KBM-7 (cell line): ENCODE measurements at regions not wholly inside any gene's neighbourhood (a gene's known extent, or its start where the extent isn't known, plus 50 kb on each side); places are given as distances from the start of the nearest gene placed in this dataset.

ENCODE experiments used
- DNase-seq: peaks from one replicate; pipeline ENCODE4 v3.0.0-alpha.2; 2015
- in situ Hi-C: fragments of 300-500 bp; cut with MboI; formaldehyde crosslinking; loops from 2 replicates; pipeline ENCODE4 v1.14.3; 2020; ENCODE audit warnings: low sequenced_read_pairs, low pct_unique_long_range_greater_than_20kb, mixed read lengths

DNA sequence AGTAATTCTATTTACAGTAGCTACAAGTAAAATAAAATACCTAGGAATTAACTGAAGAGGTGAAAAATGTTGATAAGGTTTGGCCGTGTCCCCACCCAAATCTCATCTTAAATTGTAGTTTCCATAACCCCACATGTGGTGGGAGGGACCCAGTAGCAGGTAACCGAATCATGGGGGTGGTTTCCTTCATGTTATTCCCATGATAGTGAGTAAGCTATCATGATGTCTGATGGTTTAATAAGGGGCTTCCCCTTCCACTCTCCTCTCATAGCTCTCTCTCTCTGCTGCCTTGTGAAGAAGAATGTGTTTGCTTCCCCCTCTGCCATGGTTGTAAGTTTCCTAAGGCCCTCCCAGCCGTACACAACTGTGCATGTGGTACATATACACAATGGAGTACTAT lies 1170.7 kb downstream of the BCL11B start:
- DNase-seq, result no peak
- in situ Hi-C loops, result no loop called here

DNA sequence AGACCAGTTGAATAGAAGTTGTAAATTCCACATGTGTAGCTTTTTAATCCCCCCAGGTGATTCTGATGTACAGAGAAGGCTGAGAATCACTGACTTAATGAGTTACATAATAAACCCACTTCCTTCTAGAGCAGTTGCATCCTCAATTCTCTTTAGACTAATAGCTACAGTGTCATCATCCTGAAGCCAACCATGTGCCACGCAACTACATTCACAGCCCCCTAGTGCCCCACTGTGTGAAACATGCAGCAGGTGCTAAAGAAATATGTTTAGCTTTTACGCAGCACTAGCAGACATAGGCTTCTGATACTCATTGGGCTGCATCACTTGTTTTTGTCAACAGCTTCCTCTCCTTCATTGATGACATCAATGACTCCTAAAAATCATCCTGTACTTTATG lies 1168.3 kb downstream of the BCL11B start:
- DNase-seq, result no peak
- in situ Hi-C loops, result no loop called here

DNA sequence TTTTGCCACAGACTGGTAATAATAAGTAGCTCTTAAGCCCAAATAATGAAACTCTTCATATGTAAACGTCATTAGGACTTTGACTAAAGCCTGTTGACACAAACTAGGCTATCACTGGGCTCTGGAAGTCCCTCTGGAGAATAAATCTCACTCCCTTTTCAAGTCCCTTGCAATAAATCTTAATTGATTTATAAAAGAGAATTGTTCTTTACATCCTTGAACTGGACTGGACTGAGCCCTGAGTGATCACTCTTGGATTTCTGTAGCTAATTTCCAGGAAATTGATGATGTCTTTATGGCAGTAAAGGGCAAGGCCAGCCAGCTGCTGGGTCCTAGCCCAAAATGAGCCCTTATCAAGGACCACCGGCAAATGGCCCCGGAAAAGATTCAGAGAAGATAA lies 1162.7 kb downstream of the BCL11B start:
- no peak for DNase-seq

DNA sequence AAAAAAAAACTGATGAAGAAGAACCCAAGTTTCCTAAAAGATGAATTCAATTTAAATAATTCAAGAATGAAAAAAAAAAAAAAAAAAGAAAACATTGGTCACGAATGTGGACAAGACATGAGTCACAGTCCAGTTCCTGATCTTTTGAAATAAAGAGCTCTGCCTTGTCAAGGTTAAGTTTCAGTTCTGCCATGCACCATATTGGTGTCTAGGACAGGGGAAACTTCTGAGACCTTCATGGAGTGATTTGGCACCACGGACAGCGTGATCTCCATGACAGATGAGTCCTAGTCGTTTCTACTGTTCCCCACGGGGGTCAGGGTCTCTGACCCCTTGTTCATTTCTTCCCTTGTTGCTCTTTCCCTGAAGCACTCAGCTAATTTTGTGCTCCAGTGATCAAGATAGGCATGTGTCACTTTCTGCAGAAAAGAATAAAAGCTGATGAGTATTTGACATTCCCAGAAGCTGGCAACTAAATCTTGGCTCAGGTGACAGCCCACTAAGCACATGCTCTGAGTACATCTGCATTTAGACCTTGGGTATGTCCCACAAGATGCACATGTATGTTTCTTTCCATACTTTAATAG lies 1159.7 kb downstream of the BCL11B start:
- in situ Hi-C loops, result no loop called here
- DNase-seq, result no peak

More for the DNA sequence above, 1162.7 kb downstream of the BCL11B start:
- in situ Hi-C loops, result no loop called here

DNA sequence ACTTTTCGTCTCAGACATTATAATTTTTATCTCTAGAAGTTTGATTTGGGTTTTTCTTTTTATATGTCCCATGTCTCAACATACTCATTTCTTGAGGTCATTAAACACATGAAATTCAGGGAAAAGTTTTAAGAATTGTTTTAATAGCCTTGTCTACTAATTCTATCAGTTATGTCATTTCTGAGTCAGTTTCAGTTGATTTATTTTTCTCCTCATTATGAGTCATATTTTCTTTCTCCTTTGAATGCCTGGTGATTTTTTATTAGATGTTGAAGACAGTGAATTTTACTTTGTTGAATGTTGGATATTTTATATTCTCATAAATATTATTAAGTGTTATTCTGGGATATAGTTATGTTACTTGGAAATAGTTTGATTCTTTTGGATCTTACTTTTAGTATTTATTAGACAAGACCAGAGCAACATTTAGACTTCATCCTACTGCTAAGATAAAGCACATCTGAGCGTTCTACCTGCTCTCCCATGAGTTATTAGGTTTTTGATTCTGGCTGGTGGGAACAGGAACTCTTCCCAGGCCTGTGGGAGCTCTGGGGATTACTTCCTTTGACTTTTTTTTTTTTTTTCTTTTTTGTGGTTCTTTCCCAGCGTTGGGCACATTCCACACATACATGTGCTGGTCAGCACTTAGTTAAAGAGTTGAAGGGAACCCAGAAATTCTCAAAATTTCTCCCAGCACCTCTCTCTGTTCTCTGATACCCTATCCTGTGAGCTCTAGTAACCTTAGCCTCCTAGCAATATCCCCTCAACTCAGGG lies 1157.7 kb downstream of the BCL11B start:
- DNase-seq, result no peak
- in situ Hi-C loops, result no loop called here

DNA sequence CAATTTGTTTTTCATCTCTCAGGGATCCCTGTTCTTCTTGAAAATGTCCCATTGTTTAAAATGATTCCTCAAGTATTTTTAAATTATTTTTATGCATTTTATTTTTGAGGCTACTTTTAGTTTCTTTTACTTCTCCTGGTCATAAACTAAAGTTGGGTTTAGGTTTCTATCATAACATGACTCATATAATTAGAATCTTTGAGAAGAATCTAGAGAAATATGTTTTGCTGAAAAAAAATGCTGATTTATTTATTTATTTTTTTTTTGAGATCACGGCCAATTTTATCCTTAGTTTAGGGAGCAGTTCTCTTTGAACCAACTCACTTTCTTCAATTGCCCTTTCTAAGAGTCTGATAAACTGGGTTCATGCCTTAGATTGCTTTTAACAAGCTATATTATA lies 1157.1 kb downstream of the BCL11B start:
- in situ Hi-C loops, result no loop called here
- DNase-seq, result no peak

DNA sequence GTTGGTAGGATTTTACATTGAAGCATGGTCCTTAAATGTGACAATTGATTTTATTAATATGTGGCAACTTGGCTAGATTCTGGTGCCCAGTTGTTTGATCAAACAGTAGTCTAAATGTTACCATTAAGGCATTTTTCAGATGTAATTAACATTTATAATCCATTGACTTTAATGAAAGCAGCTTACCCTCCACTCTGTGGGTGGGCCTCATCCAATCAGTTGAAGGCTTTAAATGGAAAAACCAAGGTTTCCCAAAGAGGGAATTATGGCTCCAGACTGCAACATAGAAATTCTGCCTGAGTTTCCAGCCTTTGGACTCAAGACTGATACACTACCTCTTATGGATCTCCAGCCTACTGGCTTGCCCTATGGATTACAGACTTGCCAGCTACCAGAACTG lies 1153.2 kb downstream of the BCL11B start:
- in situ Hi-C loops, result no loop called here
- DNase-seq, result no peak

DNA sequence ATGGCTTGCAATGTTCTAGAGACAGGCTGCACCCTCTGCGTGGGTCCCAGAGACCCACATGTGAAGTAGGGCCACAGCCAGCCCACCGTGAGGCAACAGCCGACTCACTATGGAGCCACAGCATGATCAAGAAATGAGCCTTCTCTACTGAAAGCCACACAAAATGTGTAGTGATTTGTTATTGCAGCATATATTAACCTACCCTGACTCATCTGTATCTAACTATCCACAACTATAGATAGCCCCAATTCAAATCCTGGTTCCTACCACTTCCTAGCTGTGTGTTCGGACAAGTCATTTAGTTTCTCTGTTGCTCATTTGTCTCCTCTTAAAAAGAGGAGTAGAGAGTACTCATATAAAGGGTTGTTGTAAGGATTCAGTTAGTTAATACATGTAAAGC lies 1152.3 kb downstream of the BCL11B start:
- in situ Hi-C loops, result no loop called here

DNA sequence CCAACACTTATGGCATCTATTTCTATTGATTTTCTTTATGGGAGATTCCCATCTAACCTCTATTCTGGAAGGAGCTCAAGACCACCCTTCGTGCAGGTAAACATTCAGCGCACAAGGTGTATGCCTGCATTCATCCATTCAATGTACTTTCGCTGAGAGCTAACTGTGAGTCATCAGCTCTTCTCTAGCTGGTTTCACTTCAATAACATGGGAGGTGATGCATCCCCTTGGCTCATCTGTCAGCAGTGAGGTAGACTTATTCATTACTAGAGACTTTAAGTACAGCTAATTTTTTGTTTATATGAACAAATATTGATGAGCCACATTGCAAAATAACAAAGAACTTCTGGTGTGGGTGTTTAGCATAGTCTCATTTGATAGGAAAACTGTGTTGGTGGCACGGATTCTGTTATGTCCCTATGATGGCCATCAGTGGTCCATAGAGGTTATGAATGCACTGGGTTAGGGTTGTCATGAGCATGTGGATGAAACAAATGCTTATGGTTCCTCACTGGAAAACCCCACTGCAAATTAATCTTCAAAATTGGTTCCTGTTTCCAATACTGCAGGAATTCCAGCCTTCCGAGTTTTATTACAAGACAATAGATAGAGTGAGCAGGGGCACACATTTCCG lies 1151.0 kb downstream of the BCL11B start:
- no peak for DNase-seq
- in situ Hi-C loops, result no loop called here

More for the DNA sequence above, 1152.3 kb downstream of the BCL11B start:
- no peak for DNase-seq

DNA sequence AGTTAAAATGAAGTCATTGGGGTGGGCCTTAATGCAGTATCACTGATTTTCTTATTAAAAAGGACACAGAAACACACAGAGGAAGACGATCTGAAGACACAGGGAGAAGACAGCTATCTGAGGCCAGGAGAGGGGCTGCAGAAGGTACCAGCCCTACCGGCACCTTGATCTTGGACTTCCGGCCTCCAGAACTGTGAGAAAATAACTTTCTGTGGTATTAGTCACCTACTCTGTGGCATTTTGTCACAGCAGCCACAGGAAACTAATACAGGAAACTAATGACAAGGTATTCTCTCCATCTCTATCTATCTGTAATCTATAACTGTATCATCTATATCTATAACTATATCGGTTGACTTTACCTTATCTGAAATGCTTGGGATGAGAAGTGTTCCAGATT lies 1149.5 kb downstream of the BCL11B start:
- no peak for DNase-seq
- in situ Hi-C loops, result no loop called here

DNA sequence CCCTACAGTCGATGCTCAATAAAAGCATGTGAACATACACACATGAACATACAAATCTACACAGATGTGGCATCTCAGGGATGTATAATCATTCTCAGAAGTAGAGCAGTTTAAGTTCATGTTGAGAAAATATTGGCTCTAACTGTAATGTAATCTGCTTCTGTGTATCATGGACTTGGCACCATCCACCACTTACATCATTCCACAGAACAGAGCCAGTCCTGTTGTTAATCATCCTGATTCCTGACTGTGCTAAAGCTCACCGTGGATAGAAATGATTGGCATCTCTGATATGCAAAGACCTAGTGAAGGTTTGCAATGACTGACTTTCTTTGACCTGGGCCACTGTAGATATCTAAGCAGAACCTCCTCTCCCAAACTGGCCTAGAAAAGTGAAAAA lies 1141.3 kb downstream of the BCL11B start:
- in situ Hi-C loops, result no loop called here
- no peak for DNase-seq

DNA sequence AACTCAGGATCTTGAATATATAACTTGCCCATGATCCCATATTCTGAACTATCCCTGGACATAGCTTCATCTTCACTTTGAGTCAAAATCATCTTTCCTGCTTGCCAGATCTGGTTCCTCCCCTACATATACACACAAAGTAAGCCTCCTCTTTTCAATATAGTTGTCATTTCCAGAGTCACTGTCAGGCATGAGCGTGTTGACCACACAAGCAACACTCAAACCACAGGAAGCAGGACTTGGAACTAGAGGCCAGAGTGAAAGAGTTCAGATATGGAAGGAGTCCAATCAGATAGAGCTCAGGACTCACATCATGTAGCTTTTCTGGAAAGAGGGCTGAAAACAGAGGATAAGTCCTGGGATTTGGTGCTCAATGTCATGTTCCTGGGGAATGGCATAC lies 1140.6 kb downstream of the BCL11B start:
- no peak for DNase-seq
- in situ Hi-C loops, result no loop called here

DNA sequence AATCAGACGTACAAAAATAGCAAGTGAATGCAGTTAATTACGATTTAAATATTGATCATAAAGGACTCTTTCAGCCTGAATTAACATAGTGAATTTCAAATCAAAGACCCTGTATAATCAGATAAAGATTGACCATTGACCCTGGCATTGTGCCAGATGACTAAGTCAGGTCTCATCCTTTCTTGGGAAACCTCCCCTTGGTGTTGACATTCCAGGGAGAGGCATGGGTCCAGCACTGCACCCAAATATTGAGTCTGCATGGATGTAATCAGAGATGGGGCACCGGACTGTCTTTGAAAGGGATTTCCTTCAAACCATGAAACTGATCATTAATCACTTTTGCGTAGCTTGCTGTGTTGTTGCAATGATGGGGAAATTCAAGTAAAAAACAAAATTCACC lies 1138.2 kb downstream of the BCL11B start:
- DNase-seq, result no peak
- in situ Hi-C loops, result no loop called here

DNA sequence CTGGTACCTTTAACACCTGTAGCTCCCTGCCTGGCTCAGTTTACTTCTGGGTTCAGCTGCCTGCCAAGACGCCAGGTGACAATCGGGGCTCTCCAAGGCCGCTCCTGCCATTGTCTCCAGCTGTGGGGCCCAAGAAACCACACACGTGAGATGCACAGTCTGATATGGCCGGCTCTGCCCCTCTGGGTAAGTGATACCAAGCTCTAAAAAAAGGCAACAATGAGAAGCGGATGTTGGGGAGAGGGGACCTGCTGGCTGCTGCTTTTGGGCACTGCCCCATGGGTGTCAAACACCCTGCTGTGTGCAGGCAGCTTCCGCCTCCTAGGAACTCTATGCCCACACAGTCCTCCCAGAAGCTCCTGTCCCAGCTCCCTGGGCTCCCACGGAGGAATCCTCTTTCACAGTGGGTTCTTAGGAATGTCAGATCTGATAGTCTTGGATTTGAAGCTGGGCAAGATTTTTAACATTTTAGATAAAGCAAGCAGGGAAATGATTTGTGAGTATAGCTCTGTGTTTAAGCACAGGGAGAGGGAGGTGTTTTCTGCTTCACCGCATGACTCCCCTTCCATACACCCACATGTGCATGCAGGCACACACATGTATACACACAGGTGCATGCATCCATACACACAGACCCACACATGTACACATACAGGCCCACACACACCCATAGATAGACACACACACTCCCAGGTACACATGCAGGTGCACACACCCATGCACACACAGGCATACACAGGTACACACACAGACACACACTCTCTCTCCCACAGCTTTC lies 1135.8 kb downstream of the BCL11B start:
- DNase-seq, result no peak

DNA sequence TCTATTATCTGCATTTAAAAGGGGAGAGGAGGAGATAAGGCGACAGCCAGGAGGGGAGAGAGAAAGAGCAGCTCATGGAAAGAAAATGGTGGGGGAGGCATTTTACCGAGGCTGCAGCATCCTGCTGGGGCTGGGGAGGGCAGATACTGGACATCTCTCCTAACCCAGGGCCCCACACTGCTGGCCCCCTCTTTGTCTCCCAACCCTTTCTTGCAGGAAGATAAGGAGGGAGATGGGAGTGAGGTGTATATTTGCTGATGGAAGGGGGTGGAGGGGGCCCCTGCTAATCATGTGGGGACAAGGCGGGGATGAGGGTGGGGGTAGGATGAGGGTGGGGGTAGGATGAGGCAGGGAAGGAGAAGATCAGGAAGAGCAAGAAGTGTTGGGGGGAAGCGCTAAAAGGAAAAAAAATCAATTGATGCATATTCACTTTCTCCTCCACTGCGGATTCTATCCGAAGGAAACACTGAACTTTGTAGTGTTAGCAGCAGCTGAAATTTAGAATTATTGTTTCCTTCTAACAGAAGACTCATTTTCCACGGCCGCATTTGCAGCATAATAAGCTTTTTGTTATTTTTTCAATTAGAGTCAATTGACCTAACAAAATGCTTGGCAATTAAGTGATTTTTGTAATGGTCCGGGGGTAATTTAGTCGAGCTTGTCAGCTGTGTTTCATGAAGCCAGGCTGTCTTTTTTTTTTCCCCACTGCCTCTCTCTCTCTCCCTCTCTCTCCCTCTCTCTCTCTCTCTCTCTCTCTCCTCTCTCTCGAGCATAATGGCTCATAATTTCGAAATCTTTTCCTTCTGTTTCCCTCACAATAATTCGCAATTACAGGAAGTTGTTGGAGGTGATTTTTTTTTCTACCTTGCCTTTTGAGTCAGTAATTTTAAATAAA lies 1134.6 kb downstream of the BCL11B start:
- in situ Hi-C loops, result no loop called here

More for the DNA sequence above, 1135.8 kb downstream of the BCL11B start:
- in situ Hi-C loops, result no loop called here

DNA sequence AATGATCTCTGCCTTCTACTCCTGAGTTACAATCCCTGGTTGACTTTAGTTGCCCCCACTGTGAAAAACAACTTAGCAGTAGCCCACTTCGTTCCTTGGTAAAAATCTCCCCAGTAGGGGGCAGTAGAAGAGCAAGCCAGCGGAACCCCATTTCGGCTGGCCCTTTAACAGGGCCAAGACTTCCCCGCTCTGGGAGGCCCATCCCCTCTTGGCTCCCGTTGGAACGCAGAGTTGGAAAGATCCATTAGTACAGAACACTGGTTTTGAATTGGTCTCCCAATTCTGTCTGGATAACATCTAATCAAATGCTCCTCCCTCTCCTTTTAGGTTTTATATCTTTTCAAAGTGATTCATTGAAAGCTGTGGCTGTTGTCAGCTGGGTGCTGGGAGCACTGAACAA lies 1133.3 kb downstream of the BCL11B start:
- peak; percentile 52 for DNase-seq
- in situ Hi-C loops, result no loop called here

More for the DNA sequence above, 1134.6 kb downstream of the BCL11B start:
- no peak for DNase-seq

DNA sequence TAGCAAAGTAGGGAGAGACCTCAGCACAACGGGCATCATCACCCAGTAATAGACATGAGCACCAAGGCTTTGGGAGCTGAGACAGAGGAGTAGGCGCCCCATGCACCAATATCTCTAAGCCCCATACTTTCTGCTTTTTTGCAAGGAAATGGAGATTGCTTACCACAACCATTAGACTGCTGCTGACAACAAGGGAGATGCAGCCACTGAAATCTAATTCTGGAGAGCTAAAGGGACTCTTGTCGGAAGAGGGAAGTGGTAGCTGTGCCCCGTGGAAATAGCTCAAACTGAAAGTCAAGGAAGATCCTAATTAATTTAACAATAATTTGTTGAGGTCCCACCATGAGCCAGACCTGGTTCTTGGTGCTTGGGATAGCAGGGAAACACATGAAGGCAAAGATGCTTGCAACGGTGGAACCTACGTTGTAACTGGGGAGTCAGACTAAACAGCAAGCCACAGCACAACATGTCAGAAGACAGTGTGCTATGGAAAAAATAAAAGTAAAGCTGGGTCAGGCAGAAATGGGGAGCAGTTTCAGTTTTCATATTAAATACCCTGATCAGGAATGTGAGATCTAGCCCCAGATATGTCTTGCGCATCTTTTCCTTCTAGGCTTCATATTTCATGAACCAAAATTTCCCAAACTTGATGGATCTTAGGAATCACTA lies 1131.0 kb downstream of the BCL11B start:
- in situ Hi-C loops, result no loop called here
- DNase-seq, result no peak

DNA sequence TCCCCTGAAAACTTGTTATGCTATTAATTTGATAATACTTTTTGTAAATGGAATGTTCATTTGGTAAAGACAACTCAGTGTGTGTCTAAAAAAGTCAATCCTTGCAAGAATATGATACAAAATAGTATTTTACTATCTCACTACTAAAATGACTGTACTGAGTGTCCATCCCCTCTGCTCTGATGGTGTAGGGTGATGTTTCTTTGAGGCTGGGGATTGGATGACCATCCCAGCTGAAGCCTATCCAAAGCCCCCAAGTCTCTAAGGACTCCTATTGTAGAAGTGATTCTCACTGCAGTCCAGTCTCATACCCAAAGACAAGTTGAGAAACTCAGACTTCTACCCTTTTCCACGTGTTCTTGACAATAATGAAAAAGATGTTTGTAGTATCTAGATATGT lies 1128.4 kb downstream of the BCL11B start:
- no peak for DNase-seq
- in situ Hi-C loops, result no loop called here
